NCI-H226 (cell line): ENCODE measurements at regions not wholly inside any gene's neighbourhood (a gene's known extent, or its start where the extent isn't known, plus 50 kb on each side); places are given as distances from the start of the nearest gene placed in this dataset.
"Not testable (repeated sequence)": the region's sequence is repeated elsewhere in the genome, so short reads cannot be mapped to it uniquely, and the experiment has no call there.

Source experiments
- DNase-seq: peaks from one replicate; pipeline ENCODE4 v3.0.0-alpha.2; 2015

DNA sequence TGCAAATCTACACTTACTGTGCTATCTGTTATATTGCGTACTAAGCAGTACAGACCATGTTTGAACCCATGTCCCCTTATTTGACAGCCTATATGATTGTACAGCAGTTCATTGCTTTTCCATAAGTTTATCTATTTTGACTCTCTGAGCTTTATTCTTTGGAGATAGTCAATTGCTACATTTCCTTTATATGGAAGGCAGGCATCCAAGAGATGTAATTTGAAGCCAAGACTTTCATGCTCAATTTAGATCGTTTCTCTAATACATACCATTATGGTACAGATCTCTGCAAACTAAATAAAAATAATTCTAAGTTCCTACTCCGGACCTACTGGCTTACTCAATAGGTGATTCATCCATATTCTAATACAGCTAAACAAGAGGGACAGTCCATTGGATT is 424.8 kb downstream of the TMEM38B start:
- DNase-seq: no peak

DNA sequence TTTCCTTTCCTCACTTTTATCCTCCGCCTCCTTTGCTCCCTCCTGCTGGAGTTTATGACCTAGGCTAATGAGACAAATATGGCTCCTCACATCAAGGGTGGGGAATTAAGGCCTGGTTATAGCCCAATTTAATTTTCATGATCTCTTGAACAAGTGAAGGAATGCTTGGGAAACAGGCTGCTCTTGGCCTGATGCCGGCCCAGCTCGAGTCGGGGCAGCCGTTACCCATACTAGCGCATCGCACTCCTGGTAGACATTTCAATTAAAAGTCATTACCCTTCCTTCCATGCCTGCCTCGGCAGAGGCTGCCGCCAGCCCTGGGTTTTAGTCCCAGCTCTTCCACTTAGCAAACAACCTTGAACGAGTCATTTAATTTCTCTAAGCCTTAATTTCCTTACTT is 425.7 kb downstream of the TMEM38B start:
- no peak for DNase-seq

- no peak for DNase-seq
Measured at GRCh38 chr9:106127776-106128175, 433.4 kb downstream of the TMEM38B start.

GRCh38 chr9:106130374-106130773 is 436.0 kb downstream of the TMEM38B start:
- DNase-seq: no peak

DNA sequence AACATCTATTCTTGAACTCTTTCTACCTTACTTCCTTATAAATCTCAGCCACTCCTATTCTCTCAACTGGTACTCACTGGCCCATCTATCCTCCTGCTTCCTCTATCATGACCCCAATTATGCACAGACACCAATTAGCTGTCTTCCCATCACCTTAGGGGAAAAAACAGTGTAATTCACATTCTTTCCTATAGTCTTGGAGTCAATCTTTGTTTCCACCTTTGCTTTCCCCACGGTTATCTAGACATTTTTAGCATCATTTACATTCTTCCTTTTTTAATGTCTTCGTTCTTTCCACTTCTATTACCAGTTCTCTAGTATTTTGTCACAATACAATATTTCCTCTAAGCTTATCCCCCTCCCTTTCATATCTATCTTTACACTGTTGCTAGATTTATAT is 449.4 kb downstream of the TMEM38B start:
- DNase-seq: no peak

DNA sequence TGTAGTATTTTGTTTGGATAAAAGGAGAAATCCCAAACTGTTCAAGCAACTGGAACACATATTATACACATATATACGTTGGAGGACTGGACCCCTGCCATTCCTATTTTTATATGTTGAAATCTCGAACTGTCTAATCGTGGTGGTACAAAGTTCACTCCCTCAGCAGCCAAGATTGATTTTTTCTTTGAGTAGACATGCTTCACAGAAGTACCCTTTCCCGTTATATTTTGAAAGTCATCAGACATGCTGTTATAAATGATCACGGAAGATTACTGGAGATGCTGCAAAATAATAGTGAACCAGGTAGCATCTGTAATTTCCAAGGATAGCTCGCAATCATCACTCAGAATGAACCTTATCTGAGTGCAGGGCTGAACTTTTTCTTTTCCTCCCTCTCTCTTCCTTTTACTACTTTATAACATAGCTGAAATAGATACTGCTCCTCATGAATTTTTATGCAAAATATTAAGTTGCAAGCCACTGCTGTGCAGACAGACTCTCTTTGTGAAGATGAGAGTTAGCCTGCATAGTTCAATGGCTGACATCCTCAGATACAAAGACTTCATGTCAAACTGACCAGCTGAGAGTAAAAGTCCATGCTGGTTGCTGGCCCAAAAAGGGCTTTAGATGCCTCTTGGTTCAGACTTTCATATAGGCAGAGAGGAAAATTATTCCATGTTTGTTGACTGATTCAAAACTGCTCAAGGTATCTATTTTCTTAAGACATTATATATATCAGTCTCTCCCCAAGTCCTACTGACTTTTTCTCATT is 451.9 kb downstream of the TMEM38B start:
- DNase-seq: no peak

GRCh38 chr9:106146886-106147285 is 452.5 kb downstream of the TMEM38B start:
- no peak for DNase-seq

DNA sequence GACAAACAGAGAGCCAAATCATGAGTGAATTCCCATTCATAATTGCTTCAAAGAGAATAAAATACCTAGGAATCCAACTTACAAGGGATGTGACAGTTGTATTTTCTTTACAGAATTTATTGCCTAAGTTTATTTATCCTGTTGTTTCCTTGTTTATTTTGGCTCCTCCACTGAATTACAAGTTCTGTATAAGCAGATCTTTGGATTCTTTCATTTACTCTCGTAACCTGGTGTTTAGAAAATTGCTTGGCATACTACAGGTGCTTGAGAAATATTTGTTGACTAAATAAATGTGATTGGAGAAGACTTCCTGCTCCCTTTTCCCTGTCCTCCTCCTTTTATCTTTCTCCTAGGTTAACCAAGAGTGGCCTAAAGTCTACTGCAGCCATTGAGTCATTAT is 455.6 kb downstream of the TMEM38B start:
- DNase-seq: no peak

- no peak for DNase-seq
Measured at GRCh38 chr9:106156465-106156864, 462.1 kb downstream of the TMEM38B start.

GRCh38 chr9:106172265-106172664 is 477.9 kb downstream of the TMEM38B start:
- DNase-seq: no peak

GRCh38 chr9:106174346-106174745 is 480.0 kb downstream of the TMEM38B start:
- no peak for DNase-seq

DNA sequence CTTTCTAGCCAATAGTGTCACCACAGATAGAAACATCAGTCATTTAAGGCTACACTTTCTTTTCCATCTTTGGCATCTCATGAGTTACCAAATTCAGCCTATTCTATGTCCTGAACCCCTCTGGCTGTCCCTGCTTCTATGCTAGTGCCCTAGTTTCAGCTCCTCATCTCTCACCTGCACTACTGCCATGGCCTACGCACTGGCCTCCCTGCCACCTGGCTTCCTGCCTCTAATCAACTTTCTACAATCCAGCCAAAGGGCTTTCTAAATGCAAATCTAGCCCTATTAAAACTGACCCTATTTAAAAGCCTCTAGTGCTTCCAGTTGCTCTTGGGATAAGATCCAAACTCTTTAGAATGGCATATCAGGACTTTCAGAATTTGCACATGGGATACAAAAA is 482.9 kb downstream of the TMEM38B start:
- DNase-seq: no peak

DNA sequence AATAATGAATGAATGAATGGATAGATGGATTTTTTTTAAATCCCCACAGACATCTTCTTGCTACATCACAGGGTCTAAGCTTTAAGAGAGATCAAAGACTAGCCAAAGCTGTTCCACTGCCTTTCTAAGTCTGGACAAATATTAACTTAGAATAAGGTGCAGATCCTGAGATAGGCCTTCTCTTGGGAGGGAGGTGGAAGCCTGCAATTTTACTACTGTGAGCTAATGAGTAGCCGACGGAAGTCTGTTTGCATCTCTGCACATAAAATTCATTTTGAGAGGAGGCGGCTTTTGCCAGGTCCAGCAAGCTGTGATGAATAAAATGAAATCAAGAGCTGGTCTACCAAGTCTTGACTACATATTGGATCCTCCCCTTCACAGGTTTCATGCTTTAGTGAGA is 484.9 kb downstream of the TMEM38B start:
- no peak for DNase-seq

DNA sequence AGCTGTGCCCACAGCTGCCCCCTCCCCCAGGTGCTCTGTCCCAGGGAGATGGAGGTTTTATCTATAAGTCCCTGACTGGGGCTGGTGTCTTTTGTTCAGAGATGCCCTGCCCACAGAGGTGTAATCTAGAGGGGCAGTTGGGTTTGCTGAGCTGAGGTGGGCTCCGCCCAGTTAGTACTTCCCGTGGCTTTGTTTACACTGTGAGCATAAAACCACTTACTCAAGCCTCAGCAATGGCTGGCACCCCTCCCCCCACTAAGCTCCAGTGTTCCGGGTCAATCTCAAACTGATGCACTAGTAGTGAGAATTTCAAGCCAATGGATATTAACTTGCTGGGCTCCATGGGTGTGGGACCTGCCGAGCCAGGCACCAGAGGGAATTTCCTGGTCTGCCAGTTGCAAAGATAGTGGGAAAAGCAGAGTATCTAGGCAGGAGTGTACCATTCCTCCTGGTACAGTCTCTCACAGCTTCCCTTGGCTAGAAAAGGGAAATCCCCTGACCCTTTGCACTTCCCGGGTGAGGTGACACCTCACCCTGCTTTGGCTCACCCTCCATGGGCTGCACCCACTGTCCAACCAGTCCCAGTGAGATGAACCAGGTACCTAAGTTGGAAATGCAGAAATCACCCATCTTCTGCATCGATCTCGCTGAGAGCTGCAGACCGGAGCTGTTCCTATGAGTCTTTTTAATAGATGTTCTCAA is 509.6 kb downstream of the TMEM38B start:
- not testable (repeated sequence) for DNase-seq

GRCh38 chr9:106207298-106207697 is 513.0 kb downstream of the TMEM38B start:
- no peak for DNase-seq

DNA sequence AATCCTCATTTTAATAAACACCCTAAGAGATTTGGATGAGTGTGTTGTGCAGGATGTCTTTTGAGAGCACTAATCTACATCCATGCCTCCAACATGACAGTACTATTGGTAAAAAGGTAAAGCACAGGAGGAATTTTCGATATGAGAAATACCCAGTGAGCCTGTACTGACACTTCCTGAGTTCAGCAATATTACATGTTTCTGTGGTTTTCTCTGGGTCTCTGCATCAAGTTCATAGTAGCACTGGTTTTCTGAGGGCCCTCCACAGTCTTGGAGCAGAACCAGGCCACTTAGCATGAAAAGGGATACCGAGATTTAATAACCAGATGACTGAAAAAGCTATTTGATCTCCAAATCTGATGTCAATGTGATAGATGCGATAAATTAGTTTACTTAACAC is 524.1 kb downstream of the TMEM38B start:
- DNase-seq: no peak

GRCh38 chr9:106218854-106219253 is 524.5 kb downstream of the TMEM38B start:
- no peak for DNase-seq

DNA sequence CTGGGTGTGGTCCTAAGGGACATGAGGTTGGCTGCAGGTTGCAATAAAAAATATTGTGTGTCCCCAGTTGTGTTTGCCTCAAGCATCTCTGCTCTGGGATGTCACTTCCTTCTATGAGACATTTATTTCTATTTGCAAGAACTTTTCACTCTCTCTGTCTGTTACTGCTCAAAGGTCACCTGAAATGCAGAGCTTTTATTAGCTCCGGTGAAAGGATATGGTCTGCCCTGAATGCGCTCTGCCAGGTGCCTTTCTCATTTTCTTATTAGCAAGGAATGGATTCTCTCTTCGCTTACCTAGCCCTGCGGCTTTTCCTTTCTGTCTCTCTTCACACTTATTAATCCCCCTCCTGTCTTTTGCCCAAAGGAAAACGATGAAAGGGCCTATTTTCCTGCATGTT is 526.1 kb downstream of the TMEM38B start:
- DNase-seq: no peak

- DNase-seq: no peak
Measured at GRCh38 chr9:106228861-106229260, 534.5 kb downstream of the TMEM38B start.

GRCh38 chr9:106233116-106233515 is 538.8 kb downstream of the TMEM38B start:
- no peak for DNase-seq

DNA sequence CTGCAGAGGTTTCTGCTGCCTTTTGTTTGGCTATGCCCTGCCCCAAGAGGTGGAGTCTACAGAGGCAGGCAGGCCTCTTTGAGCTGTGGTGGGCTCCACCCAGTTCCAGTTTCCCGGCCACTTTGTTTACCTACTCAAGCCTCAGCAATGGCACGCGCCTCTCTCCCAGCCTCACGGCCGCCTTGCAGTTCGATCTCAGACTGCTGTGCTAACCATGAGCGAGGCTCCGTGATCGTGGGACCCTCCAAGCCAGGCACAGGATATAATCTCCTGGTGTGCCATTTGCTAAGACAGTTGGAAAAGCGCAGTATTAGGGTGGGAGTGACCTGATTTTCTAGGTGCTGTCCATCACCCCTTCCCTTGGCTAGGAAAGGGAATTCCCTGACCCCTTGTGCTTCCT is 566.6 kb downstream of the TMEM38B start:
- DNase-seq: not testable (repeated sequence)

- no peak for DNase-seq
Measured at GRCh38 chr9:106277966-106278365, 583.6 kb downstream of the TMEM38B start.

DNA sequence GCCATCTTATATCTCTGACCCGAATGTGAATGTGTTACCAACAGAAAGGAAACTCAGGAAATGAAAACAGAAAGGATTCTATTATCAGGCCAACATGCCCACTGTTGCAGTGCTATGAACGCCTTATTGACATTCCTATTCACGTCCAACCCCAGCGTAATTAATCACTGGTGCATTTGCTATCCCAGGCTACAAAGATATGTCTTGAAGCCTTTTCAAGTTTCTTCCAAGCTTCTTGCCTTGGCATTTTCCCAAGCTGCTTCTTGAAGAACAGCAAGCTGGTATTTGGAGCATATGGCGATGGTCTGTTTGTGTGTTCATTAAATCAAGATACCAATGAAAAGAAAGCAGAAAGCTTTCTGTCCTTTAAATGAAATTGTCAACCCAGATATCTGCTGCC is 579.2 kb upstream of the ZNF462 start:
- DNase-seq: no peak

DNA sequence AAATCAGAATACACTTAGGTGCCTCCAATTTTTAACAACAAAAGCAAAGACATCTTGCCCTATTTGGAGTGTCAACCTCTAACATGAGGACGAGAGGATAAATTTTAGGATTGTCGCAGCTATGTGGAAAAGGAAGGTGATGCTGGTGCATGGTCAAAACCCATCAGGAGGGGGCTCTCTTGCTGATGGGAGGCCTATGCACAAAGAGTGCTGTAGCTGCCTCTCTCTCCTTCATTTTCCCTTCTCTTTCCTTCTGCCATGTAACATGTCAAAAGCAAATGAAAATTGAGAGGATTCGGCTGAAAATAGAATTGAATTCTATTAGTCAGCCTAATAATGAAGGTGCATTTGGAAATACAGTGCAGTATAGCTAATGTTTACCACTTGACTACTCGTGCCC is 578.7 kb upstream of the ZNF462 start:
- DNase-seq: no peak

DNA sequence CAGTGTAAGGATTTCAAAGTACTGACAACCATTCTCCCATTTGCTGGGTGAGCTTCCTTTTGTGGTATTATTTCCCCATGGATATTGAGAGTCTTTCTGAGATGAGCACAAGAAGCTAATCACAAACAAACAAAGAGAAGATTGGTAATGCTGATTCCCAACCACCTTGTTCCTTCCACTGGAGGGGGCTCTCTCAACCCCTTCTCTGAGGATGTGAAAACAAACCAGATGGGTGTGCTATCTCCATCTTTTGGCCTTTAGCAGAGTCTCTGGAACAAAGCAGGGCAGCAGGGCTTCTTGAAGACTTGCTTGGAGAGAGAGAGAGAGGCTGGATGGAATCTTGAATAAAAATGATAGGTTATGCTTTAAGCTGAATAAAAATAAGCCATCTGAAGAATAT is 576.7 kb upstream of the ZNF462 start:
- DNase-seq: no peak
